AG09309 (cell line): ENCODE measurements at regions not wholly inside any gene's neighbourhood (a gene's known extent, or its start where the extent isn't known, plus 50 kb on each side); places are given as distances from the start of the nearest gene placed in this dataset.

ENCODE experiments used
- DNase-seq: peaks from one replicate; pipeline ENCODE4 v3.0.0-alpha.2; 2010; ENCODE audit warnings: low read depth
- H3K4me3 ChIP-seq: 2 replicates; pipeline ENCODE4 v1.5.1; 2011; ENCODE audit warnings: mild to moderate bottlenecking, low read depth, low read length, moderate library complexity; ENCODE audit not compliant: control insufficient read depth
- TF ChIP-seq, protein P1 (sequence below): IDR thresholded peaks from 2 replicates; pipeline ENCODE4 v1.5.1; 2011; ENCODE audit warnings: mild to moderate bottlenecking, low read depth, low read length, inconsistent platforms; ENCODE audit not compliant: insufficient read depth, control insufficient read depth; ENCODE audit errors: missing control alignments

DNA sequence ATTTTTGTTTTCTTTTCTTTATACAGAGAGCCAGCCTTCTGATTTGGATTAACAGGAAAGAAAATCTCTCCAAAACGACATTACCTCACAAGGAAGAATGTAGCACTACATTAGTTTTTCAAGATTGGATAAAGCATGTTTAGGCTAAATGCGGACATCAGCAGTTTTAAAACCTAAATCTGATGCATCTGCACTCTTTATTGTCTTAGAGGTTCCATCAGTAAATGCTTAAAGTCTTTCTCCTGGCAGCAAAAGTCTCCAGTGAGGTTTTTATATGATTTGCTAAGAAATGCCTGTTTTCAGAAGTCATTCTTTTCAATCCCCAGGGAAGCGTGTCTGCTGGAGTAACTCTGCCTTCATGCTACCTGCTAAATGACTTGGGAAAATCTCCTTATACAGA lies 912.9 kb upstream of the INTU start:
- H3K4me3 ChIP-seq: no peak overlapping the region
- TF ChIP-seq, protein P1, sequence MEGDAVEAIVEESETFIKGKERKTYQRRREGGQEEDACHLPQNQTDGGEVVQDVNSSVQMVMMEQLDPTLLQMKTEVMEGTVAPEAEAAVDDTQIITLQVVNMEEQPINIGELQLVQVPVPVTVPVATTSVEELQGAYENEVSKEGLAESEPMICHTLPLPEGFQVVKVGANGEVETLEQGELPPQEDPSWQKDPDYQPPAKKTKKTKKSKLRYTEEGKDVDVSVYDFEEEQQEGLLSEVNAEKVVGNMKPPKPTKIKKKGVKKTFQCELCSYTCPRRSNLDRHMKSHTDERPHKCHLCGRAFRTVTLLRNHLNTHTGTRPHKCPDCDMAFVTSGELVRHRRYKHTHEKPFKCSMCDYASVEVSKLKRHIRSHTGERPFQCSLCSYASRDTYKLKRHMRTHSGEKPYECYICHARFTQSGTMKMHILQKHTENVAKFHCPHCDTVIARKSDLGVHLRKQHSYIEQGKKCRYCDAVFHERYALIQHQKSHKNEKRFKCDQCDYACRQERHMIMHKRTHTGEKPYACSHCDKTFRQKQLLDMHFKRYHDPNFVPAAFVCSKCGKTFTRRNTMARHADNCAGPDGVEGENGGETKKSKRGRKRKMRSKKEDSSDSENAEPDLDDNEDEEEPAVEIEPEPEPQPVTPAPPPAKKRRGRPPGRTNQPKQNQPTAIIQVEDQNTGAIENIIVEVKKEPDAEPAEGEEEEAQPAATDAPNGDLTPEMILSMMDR: no peak

DNA sequence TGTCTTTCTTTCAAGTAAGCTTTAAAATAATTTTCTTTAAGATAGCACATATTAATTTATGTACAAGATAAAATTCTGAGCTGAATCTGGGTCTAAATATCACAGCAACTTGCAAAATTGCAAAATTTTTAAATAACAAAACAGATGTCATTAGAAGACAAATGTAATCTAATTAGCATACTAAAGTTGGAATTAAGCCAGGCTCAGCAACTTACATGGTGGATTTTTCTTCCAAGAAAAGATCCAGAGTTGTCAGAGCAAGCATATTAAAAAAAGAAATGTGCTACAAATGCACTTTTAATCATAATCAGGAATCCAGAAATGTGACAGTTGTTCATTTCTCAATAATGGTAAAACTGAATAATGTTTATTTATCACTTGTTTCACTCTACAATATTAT lies 906.9 kb upstream of the INTU start:
- DNase-seq: no peak
- no peak overlapping the region for H3K4me3 ChIP-seq
- TF ChIP-seq, protein P1: no peak

More for the DNA sequence above, 912.9 kb upstream of the INTU start:
- DNase-seq: no peak

DNA sequence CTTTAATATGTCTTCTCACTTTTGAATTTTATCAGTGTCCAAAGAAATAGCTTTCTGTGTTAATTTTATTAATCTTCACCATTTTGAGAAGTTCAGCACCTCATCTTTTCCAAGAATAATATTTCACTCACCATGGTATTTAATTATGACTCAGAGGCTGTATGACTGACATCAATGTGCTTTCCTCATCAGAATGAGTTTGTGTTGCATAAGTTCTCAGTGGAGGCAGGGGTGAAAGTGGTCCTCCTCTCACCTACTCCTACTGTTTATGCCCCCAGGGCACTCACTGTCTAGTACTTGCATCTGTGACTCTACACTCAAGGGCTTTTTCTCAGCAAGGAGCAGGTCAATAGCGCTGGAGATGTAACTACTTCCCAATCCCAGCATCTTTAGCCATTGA lies 905.3 kb upstream of the INTU start:
- DNase-seq: no peak
- no peak overlapping the region for H3K4me3 ChIP-seq
- TF ChIP-seq, protein P1: no peak

DNA sequence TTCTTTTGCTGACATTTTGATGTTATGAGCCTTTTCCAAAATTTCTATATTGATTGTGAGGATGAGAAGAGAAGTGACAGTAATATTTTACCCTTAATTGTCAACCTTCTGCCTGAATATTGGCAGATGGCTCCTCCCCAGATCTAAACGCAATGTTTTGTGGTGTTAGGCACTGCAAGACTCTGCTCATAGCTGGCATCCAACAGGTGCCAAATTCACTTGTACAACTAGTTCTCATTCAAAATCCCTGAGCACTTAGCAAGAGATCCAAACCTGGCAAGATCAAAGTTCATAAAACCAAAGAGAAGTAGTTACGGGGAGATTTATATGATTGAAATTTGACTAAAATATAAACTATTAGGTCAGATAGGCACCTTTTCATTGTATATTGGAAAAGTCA lies 901.7 kb upstream of the INTU start:
- no peak for DNase-seq

DNA sequence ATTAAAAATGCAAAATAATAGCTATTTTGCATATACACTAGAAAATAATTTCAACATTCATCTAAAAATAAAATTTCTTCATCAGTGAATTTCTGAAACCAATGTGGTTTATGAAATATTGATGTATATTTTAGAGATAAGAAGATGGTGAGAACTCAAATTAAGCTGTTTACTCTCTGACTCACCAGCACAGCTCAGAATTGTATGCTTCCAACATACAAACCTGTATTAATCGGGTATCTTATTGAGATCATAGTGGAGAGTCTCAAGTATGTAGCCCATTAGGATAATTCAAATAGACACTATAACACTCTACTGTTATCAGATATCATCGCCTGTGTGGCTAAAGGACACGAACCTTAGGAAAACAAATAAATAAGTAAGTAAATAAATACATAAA lies 899.5 kb upstream of the INTU start:
- TF ChIP-seq, protein P1: no peak
- DNase-seq: no peak
- H3K4me3 ChIP-seq: no peak overlapping the region

More for the DNA sequence above, 901.7 kb upstream of the INTU start:
- TF ChIP-seq, protein P1: no peak
- H3K4me3 ChIP-seq: no peak overlapping the region

DNA sequence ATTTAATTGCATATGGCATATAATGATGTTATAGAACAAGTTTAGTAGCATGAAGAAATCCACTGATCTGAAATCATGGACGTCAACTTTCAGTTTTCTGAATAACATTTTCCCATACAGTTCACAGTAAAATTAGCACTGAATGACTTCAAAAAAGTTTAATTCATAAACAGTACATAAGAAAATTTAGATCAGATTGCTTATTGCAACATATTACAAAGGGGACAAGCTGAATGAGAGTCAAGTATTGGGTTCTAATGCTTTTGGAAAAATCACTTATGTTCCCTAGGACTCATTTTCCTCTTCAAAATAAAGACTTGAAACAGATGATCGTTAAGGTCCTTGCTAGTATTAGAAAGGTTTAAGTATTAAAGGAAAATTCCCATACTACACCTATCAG lies 898.3 kb upstream of the INTU start:
- H3K4me3 ChIP-seq: no peak overlapping the region
- no peak for DNase-seq
- TF ChIP-seq, protein P1: no peak

DNA sequence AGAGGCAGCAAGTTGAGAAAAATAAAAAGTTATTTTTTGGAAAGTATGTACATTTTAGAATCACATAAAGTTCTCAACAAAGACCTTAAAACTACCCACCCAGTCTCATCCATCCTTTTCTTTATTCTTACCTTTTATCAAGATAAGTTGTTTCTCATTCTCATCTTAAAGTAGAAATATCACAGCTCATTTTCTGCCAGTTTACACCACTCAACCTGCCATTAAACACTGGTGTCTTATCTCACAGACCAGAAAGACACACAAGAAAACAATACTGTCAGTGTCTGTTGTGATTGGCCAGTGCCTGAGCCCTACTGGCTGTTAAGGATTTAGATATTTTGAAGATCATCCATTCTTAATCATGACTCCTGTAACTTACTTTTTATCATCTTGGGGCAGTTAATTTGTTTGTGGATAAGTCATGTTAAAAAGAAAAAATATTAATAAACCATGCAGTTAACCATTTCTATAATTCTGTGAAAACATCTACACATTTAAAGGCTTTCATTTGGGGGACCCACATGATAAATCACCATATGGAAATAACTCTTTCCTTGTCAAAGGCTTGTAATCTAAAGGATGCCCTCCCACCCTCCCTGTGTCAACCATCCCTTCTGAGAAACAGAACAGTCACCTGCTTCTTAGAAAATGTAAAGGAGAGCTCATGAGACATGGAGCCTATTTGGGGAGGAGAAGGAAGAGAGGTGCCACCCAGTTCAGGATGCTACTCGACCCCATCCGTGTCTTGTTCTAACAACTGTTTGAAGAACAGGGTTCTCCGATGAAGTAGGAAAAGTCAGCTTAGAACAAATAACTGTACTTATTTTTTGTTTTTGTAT lies 897.2 kb upstream of the INTU start:
- no peak for DNase-seq
- TF ChIP-seq, protein P1: no peak
- no peak overlapping the region for H3K4me3 ChIP-seq
